Pons (tissue), 1 donor: ENCODE measurements at regions not wholly inside any gene's neighbourhood (a gene's known extent, or its start where the extent isn't known, plus 50 kb on each side); places are given as distances from the start of the nearest gene placed in this dataset.
"Not testable (repeated sequence)": the region's sequence is repeated elsewhere in the genome, so short reads cannot be mapped to it uniquely, and the experiment has no call there.

ENCODE experiments used
- DNase-seq: peaks from one replicate; pipeline ENCODE4 v3.0.0-alpha.2; 2016; ENCODE audit warnings: low spot score

DNA sequence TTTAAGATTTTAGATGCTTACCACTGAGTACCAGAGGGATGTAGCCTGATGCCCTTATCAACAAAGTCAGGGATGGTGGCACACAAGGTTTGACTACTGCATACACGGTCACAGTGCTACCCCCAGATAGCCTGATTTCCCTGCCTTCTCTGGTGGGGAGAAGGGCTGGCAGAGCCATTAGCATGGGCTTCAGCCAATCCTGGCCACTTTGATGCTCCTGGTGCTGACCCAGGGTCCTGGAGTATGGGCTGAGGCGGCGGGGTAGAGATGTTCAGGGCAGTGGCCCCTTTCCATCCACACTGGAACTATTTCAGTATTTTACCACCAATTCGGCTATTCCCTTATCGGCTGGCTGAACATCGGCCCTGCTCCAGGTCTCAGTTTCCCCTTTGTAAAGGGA is 83.2 kb downstream of the POTEB3 start:
- DNase-seq: not testable (repeated sequence)

DNA sequence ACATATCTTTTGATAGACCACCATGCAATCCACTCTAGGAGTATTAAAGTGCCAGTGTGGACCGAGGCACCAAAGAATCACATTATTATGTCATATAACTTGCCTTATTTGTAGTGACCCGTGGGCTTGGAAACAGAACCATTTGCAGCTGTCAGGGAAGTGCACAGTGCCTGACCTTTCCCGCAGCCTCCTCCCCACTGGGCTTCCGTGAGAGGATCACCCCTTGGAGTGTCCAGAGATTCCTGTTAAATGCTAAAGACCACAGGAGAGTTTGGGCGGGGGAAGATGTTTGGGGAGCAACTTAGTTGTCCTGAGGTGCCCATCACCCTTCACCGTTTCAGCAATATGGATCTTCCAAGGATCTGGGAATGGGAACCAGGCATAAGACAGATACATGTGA is 84.4 kb downstream of the POTEB3 start:
- not testable (repeated sequence) for DNase-seq

DNA sequence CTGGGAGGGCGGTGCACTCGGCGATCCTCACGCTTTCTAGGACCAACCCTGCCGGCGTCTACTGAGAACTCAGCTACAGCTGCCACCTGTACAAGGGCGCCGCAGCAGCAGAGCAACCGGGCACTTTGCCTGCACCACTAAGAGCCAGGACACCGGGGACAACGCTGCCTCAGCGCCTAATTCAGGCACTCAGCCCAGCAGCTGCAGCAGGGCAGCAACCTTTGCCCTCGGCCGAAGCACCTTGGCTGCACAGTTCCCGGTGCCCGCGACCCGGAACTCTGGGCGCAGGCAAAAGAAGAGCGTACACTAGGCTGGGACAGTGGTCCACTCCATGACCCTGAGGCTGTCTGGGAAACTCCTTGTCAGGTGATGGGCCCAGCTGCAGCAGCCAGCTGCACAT is 85.7 kb downstream of the POTEB3 start:
- not testable (repeated sequence) for DNase-seq

DNA sequence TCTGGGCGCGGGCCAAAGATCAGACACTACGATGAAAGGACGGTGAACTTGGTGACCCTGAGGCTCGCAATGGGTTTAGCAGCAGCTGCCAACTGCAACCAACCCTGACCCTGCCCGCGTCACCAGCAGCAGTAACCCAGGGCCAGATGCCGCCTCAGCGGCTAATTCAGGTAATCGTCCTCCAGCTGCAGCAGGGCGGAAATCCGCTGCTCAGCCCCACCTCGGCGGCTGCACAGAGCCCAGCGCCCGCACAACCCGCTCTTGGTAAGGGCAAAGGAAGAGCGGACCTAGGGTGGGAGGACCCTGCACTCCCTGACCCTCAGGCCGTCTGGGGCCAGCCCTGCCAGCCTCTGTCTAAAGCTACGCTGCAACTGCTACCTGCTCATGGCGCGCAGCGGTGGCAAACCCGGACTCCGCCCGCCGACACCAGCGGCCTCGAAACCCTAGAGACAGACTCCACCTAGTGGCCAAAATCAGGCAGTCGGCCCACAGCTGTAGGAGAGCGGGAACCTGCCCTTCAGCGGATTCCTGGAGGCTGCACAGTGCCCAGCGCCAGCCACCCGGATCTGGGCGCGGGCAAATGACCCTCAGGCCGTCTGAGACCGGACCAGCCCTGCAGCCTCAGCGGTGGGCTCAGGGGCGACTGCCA is 87.5 kb downstream of the POTEB3 start:
- not testable (repeated sequence) for DNase-seq

DNA sequence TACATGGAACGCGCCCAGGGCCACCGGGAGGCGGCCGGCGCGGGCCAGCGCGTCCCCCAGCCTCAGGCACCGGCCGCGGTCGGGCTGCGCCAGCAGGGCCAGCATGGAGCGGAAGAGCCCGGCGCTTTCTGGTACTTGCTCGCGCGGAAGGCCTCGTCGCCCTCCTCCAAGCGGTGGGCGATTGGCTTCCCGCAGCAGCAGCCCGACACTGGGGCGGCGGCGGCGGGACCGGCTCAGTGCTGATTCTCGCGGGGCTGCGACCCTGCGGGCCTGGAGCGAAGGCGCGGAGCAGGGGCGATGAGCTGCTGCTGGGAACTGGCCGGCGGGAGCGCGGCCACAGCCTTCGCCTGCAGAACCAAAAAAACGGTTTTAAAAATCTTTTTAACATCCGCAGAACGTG is 95.3 kb downstream of the POTEB3 start:
- not testable (repeated sequence) for DNase-seq

DNA sequence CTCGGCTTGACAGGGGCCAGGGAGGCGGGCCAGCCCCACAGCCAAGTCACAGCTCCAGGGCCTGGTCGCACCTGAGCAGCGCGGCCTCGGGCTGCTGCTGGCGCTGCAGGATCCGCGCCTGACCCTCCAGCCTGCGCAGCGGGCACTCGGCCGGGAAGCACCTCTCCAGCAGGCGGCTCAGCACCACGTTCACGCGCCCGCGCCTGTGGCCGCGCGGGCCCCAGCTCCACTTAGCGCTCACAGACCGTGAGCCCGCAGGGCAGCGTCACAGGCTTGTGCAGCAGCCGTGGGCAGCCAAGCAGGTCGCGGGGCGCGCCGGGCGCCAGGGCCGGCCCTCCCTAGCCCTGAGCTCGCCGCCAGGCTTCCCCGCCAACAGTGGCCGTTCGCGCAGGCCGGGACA is 95.8 kb downstream of the POTEB3 start:
- DNase-seq: not testable (repeated sequence)

DNA sequence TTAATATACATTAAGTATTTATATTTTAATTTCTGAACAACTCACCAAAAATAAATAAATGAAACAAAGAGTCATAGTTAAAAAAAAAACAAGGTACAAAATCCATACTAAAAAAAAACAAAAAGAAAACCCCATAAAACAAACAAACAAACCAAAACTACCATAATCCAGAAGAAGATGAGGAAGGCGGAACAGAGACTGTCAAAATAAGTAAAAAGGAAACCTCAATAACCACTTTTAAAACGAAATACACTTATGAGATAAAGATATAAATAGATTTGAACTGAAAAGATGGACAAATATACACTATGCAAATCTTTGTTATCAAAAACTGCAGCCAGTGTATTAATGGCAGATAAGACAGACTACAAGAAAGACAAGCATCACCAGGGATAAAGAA is 103.3 kb downstream of the POTEB3 start:
- not testable (repeated sequence) for DNase-seq

DNA sequence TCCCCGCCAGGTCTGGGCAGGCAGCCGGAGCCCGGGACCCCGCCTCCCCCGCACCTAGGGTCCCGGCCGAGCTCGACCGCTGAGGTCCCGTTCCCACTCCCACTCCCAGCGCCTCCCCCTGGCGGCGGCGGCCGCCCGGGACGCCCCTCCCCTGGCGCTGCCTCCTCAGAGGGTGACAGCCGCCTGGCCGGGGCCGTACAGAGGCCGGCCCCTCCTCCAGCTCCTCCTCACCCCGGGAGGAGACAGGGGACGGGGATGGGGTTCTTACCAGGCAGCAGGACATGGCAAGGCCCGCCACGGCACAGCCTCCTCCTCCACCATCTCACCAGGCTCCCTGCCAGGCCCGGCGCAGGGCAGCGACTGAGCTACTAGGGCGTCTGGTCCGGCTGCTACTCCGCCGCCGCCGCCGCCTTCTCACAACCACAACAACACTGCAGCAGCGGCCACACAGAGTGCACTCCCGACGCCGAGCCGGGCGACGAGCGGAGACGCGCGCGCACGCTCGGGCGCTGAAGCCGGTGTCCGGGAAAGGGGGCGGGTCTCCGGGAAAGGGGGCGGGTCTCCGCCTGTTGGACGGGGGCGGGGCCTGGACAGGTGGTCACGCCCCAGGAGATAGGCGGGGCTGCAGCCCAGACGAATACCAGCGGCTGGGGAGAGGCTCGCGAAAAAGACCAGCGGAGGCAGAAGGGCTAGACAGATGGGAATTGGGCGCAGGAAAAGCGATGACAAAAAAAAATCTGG is 115.4 kb downstream of the POTEB3 start:
- not testable (repeated sequence) for DNase-seq

DNA sequence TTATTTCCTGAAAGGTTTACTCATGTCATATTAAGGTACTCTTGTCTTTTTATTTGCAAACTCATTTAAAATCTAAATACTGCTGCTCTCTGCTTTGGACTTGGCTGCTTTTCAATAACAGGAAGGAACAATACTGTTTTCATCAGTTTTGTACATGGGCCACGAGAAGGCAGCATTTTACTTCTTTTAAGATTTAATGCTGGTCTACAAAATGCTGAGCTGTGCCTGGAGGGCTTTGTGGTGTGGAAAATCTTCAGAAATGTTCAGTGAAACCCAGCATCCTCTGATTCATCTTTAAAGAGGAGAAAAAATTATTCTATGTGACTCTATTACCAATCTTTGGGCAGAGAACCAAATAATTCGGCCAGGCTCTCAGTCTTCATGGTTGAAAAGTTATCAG is 155.9 kb downstream of the POTEB3 start:
- not testable (repeated sequence) for DNase-seq

DNA sequence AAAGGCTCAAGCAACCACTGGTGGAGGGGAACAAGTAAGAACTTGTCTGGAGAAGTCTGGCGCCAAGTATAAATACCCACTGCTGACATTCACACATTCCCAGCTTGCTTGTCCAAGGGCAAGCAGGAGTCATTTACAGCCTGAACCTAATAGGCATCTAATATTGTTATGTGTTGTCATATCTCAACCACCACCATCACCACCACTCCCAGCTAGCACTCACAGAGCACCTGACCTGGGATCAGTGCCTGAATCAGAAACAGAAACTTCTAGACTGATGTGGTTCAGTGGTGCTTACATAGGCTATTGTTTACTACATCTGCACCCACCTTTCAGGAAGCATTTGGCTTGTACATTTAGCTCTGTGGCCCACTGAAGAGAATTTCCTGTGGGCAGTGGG is 157.1 kb downstream of the POTEB3 start:
- not testable (repeated sequence) for DNase-seq

DNA sequence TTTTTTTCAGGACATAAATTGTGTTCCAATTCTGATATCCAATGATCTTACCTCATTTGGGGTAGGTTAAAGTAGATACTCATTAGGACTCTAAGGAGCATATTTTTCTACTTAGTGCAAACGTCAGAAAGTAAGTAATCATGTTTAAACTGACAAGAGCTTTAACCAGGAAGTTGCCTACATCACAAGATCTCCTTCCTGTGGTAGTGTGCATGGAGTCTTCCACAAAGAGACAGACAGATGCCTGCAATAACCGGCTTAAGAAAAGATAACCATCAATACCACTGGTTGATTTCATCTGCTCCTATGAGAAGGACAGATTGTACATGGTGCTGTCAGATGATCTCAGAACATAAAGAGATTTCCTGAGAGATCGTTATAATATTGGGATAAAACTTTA is 160.0 kb downstream of the POTEB3 start:
- DNase-seq: not testable (repeated sequence)

DNA sequence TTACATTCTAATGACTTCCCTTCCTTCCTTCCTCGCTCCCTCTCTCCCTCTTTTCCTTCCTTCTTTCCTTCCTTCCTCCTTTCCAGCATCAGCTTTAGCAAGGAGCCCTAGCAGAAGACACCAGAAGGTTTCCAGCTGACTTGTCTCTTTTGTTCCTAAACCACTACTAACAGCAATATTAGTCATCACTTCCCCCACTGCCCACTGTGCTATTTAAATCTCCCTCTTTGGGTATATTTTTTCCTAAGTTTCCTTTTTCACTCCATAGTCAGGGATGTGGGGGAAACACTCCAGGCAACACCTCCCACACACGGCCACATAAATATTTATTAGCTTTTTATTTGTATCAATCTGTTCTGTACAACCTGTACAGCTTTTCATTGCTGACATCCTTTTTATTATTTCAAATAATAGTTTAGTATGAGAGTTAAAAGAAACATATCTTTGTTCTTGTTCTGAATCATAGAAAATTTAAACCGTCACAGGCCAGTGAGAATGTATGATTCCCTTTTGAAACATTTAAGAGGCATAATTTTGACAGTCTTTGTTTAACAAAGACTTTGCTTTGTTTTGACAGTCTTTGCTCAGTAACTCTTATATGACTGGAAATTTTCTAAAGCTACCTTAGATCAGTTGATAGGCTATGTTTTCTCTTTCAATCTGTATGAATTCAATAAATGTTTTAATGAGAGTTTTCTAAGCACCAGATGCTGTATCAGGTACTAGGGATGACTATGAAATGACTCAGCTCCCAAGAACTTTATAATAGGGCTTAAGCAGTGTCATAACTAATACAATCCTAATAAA is 167.9 kb downstream of the POTEB3 start:
- peak; percentile 60 for DNase-seq

DNA sequence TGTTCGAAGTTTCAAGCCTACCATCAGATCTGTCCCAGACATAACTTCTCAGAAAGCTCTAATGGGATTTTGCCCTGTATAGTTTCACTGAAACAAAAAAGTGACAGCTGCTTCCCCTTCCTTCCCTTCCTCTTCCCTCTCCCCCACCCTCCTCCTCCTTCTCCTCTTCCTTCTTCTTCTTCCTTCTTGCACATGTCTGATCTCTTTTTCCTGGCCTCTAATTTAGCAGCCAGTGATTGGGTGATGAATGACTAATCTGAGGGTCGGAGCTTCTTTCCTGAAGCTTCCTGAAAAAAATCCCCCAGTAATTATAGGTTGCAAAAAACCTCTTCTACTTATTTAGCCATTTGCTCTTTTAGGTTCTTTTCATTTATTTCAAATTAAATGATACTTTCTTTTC is 168.7 kb downstream of the POTEB3 start:
- no peak for DNase-seq

DNA sequence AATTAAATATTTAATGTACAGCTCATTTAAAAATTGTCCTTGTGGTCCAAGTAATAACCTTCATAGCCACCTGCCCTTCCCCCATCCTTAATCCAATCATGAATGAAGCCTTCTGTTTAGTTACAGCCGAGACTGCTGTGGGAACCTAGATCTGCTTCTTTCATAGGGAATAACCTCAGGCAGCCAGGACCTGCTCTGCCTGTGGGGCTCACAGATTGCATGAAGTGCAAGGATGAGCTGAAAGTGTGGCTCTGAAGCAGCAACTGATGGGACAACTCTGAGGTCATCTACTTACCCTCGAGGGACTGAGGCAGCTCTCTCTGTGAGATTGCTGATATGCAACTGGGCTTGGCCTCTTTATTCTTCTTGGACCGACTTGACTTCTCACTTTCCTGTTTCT is 169.8 kb downstream of the POTEB3 start:
- DNase-seq: no peak

DNA sequence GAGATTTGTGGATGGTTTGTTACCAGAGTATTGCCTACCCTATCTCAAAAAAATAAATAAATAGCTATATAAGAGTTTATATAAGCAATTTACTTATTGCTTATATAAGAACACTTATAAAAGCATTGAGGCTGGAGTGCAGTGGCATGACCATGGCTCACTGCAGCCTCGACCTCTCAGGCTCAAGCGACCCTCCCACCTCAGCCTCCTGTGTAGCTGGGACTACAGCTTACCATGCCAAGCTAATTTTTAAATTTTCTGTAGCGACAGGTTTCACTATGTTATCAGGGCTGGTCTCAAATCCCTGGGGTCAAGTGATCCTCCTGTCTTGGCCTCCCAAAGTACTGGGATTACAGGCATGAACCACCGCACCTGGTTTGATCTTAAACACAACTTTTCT is 170.6 kb downstream of the POTEB3 start:
- DNase-seq: not testable (repeated sequence)

DNA sequence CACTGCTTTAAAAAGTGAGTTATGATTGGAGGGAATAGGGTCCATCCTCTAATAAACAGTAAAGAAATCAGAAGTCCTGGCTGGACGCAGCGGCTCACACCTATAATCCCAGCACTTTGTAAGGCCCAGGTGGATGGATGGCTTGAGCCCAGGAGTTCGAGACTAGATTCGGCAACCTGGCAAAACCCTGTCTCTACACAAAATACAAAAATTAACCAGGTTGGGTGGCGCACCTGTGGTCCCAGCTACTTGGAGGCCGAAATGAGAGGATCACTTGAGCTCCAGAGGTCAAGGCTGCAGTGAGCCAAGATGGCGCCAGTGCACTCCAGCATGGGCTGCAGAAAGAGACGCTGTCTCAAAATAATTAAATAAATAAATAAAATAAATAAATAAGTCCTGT is 171.2 kb downstream of the POTEB3 start:
- DNase-seq: no peak

DNA sequence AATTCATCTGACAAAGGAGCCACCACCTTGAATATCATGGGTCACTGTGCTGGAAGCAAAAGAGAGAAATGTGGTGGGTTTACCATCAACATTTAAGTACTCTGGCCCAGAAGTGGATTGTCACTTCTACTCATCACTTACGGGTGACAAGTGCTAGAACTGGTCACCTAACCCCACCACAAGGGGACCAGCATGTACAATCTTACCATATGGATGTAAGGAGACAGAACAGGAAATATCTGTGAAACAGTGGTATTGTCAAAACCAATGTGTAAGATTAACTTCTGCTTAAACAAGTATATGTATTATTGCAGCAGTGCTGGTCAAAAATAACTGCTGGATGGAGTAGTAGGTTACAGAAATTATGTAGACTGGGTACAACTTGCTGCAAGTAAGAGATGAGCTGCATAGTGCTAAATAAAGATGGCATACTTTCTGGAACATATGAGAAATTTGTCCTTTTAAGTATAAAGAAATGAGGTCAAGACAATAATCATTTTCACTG is 171.8 kb downstream of the POTEB3 start:
- no peak for DNase-seq

DNA sequence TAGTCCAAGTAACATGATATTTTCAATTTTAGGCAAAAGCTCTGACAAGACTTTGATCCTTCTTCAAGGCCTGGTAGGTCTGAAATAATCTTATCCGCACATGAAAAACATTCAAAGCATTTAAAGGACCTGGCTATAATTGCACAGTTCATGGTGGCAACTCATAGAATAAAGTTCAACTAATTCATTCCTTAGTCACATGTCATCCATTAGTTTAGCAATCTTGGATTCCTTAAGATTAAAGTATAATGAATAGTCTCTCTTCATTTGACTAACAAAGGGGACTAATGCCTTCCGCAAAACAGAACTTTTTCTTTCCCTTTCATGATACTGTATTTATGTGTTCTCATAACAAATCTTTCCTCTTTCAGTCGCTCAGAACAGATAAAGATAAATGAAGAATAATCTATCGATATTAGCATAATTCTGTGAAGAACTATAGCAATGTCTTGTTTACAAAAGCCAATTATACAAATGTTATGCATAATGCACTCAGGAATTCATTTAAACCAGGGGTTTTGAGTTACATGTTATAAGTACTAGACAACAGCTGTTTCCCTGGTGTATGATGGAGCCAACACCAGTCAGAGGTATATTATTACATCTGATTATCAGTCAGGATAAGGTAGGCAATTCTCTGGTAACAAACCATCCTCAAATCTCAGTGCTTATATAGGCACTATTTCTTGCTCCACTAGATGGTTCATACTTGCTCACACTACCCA is 172.5 kb downstream of the POTEB3 start:
- no peak for DNase-seq

DNA sequence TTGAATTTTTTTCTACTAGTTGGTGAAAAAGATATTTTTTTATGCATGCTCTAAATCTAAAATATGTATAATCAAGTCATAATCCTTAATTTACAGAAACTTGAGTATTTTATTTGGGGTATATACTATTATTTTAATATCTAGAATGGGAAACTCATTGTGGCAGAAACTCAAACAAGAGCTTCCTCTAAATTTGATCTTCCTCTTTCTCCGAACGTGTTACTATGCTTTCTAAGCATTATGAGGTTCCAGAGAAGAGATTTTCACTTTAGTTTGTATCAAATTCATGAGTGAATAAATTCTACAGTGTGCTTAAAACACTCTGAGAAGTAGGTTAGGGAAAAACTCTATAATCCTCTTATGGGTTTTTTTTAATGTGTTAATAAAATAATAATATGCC is 173.1 kb downstream of the POTEB3 start:
- DNase-seq: no peak

DNA sequence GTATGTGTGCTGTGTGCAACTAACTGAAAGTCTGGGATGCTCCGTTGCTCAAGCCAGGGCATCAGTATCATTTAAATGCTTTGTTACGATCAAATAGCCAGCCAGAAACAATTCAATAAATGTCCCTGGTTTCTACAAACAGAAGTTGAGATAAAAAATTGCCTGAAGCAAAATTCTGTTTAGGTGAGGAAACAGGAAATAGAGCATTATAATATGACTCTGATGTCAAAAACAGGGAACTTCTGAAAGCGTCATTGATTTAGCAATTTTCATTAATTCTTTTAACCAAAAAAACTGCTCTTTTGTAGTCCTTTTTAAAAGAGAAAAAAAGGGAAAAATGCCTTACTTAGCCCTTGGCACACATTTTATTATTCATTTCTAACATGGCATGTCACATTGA is 174.7 kb downstream of the POTEB3 start:
- not testable (repeated sequence) for DNase-seq

DNA sequence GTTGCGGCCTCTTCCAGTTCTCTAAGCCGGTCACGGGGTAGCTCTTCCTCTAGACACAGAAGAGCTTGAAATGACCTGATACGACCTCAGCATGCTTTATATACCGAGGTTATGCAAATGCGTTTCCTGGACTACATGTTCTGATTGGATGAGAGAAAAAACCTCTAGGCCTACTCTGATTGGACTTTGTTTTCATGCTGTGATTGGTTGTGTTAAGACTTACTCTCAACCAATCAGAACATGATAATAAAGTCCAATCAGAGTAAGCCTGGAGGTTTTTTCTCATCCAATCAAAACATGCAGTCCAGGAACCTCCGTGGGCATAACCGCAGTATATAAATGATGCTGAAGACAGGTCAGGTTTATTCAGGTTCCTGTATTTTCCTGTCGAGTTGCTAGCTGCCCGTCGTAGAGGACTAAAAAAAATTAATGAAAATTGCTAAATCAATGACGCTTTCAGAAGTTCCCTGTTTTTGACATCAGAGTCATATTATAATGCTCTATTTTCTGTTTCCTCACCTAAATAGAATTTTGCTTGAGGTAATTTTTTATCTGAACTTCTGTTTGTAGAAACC is 177.4 kb downstream of the POTEB3 start:
- no peak for DNase-seq
